HG03565 (cell line): ENCODE measurements at regions not wholly inside any gene's neighbourhood (a gene's known extent, or its start where the extent isn't known, plus 50 kb on each side); places are given as distances from the start of the nearest gene placed in this dataset.
A peak's percentile ranks its signal among the peaks of the same experiment; 100 is the strongest.
"Not testable (repeated sequence)": the region's sequence is repeated elsewhere in the genome, so short reads cannot be mapped to it uniquely, and the experiment has no call there.

Experiments
- ATAC-seq: cut with Tn5 transposase; IDR thresholded peaks from one replicate; pipeline ENCODE4 v1.9.1; 2021; ENCODE audit warnings: mild to moderate bottlenecking, moderate library complexity; ENCODE audit not compliant: unreplicated experiment

DNA sequence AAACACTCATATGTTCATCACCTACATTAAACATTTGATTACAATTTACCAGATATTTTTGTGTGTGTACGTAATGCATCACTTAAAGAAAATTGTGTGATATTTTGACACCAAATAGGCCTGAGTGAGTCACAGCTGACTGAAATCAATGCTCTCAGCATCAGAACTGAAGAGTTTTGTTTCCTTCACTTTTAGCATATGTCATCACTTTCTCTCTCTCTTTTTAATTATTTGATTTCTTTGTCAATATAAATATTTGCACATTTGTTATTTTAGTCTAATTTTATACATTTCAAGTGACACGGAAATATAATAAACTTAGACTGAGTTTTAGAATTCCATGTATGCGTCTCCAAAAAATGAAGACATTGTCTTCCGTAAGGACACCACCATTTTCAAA, 545.3 kb downstream of the PTPRC start:
- ATAC-seq = no peak

DNA sequence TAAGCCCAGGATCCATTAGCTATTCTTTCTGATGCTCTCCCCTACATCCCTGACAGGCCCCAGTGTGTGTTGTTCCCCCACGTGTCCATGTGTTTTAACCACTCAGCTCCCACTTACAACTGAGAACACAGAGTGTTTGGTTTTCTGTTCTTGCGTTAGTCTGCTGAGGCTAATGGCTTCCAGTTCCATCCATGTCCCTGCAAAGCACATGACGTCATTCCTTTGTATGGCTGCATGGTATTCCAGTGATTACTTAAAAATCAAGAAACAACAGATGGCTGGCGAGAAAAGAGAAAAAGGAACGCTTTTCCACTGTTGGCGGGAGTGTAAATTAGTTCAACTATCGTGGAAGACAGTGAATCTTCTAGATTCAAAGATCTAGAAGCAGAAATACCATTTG, 556.0 kb downstream of the PTPRC start:
- ATAC-seq = no peak

- ATAC-seq = no peak
Observed at GRCh38 chr1:199197695-199198094, 558.9 kb downstream of the PTPRC start.

GRCh38 chr1:199202331-199202730, 563.5 kb downstream of the PTPRC start:
- no peak for ATAC-seq

DNA sequence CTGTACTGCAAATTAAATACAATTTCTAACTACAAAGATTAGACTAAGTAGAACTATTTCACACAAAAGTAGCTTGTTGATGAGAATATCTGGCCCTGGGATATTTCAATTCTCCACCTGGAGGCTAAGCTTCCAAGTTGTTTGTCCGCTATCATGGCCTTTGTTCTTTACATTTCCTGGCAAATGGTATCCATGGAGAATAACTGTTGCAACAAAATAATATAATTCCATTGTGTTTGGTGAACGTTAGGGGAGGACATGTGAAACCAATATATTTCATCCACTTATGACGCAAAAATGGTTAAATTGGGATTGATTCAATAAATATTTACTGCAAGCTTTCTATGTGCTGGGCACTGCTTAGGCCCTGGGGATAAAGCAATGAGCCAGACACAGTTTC, 565.4 kb downstream of the PTPRC start:
- ATAC-seq = no peak

GRCh38 chr1:199205740-199206441, 567.1 kb downstream of the PTPRC start:
- no peak for ATAC-seq

- ATAC-seq = no peak
Observed at GRCh38 chr1:199208847-199209246, 570.0 kb downstream of the PTPRC start.

GRCh38 chr1:199218065-199218464, 579.2 kb downstream of the PTPRC start:
- no peak for ATAC-seq

DNA sequence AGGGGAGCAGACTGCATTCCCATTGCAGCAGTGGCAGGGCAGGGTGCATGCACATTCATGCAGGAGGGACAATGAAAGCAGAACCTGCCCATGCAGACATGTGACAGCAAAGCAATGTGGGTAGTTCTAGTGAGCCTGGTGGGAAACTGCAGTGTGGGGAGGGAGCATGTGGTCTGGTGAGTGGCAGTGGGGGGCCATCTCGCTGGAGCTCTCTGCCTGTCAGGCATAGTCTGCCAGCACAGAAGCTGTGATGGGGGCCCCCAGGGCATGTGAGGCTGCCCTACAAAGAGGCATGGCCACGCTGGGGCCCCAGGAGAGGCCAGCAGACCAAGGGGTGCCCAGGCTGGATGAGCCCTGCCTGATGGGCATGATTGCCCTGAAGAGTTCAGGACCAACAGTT, 579.7 kb downstream of the PTPRC start:
- ATAC-seq = no peak

DNA sequence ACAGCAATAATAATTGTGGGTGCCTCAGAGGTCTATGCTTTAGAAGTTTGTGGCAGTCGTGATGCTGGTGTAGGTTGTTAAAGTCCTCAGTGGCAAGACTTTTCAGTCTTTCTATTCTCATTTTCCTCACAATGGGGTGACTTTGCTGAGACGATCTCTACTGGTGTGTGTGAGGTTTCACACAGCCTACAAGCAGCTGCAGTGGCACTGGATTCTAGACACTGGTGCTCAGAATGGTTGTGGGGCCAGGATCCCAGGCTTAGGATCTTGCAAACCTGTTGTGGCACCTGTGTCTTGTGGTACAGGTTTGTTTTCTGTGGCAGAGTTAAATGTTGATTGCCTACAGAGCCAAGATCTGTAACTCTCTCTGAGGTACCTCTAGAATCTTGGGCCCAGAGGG, 581.2 kb downstream of the PTPRC start:
- no peak for ATAC-seq

GRCh38 chr1:199221371-199222150, 582.7 kb downstream of the PTPRC start:
- ATAC-seq = no peak

- no peak for ATAC-seq
Observed at GRCh38 chr1:199223936-199224335, 585.1 kb downstream of the PTPRC start.

DNA sequence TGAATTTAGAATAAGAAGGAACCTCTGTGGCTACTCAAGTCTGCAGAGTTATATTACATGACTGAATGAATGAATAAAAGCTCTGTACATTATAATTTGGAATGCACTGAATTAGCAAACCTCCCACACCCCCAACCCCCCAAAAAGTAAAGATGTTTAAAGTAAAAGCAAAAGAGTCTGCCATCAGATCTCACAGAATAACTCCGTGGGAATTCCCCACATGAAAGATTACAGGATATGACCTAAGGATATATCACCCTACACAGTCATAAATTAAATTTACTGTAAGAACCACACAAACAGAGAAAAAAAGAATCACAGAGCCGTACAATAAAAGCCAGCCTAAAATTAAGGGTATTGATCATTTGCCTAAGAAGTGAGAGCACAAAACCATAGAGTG, 587.3 kb downstream of the PTPRC start:
- peak; percentile 63 for ATAC-seq

DNA sequence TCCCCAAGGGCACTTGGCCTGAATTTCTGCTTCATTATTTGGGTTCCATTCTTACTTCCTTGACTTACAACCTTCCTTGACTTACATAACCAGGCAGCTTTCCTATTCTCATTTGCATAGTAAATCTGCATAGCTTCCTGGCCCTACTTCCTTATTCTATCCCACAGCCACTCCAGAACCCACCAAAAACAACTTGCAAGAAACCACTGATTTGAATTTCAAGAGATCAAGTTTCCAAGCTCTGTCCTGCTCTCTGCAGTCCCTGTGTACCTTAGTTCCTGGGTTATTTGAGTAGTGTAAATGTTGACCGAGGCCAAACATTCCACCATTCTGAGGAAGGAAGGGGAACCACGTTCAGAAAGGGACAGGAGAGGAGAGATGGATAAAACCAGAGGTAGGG, 603.3 kb downstream of the PTPRC start:
- ATAC-seq = no peak

- no peak for ATAC-seq
Observed at GRCh38 chr1:199242601-199243000, 603.8 kb downstream of the PTPRC start.

GRCh38 chr1:199243423-199244061, 604.7 kb downstream of the PTPRC start:
- peak; percentile 97 for ATAC-seq

GRCh38 chr1:199245946-199246345, 607.1 kb downstream of the PTPRC start:
- ATAC-seq = no peak

DNA sequence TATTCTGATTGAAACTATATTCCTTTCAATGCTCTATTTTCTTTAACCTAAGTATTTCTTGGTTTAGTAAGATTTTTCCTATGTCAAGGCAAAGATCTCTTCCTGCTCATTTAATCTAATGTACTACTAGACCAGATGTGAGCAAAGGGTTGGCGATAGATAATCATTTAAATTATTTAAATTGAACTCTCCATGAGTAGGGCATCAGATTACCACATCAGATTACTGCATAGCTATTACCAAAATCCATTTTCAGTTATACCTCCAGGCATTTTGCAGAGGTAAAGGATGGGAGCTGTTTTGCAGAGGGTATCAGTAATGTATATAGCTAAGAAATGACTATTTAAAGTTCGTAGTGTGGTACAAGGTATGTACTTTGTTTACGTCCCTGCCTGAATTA, 607.9 kb downstream of the PTPRC start:
- ATAC-seq = no peak

- ATAC-seq = no peak
Observed at GRCh38 chr1:199247891-199248290, 609.1 kb downstream of the PTPRC start.

DNA sequence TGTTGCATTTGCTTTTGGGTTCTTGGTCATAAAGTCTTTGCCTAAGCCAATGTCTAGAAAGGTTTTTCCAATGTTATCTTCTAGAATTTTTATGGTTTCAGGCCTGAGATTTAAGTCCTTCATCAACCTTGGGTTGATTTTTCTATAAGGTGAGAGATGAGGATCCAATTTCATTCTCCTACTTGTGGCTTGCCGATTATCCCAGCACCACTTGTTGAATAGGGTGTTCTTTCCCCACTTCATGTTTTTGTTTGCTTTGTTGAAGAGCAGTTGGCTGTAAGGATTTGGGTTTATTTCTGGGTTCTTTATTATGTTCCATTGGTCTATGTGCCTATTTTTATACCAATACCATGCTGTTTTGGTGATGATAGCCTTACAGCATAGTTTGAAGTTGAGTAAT, 615.2 kb downstream of the PTPRC start:
- ATAC-seq = not testable (repeated sequence)

- ATAC-seq = no peak
Observed at GRCh38 chr1:199261328-199261727, 622.5 kb downstream of the PTPRC start.

DNA sequence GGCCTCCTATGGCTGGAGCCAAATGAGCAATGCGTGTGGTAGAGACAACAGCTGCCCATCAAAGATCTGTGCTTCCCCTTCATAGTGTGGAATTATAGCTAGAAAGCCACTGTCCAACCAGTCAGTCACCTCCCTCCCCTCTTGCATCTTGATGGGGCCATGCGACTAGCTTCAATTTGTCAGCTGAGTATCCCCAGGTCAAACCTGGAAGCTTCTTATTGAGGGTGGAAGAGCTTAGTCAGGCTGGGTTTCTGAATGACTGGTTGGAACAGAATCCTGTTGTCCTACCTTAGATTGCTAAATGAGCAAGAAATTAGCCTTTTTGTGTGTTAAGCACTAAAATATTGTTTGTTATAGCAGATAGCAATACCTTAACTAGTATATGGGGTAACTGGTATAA, 625.4 kb downstream of the PTPRC start:
- no peak for ATAC-seq
